ENCODE measurements at regions not wholly inside any gene's neighbourhood (a gene's known extent, or its start where the extent isn't known, plus 50 kb on each side); places are given as distances from the start of the nearest gene placed in this dataset.

- no peak for DNase-seq
These were observed 284.5 kb downstream of the SS18 start for GRCh38 chr18:25805939-25806338.

GRCh38 chr18:25805323-25805722 is 285.1 kb downstream of the SS18 start:
- DNase-seq = no peak

GRCh38 chr18:25799231-25799630 is 291.2 kb downstream of the SS18 start:
- no peak for DNase-seq

GRCh38 chr18:25798046-25798445 is 292.4 kb downstream of the SS18 start:
- DNase-seq = no peak

- DNase-seq = no peak
These were observed 295.2 kb downstream of the SS18 start for GRCh38 chr18:25795213-25795612.

- DNase-seq = no peak
These were observed 303.1 kb downstream of the SS18 start for GRCh38 chr18:25787276-25787675.

GRCh38 chr18:25786758-25787157 is 303.7 kb downstream of the SS18 start:
- DNase-seq = no peak

GRCh38 chr18:25780105-25780504 is 310.3 kb downstream of the SS18 start:
- no peak for DNase-seq

- no peak for DNase-seq
These were observed 318.6 kb downstream of the SS18 start for GRCh38 chr18:25771796-25772195.

- no peak for DNase-seq
These were observed 325.6 kb downstream of the SS18 start for GRCh38 chr18:25764777-25765176.

- no peak for DNase-seq
These were observed 331.3 kb downstream of the SS18 start for GRCh38 chr18:25759111-25759510.

GRCh38 chr18:25743646-25744151 is 346.7 kb downstream of the SS18 start:
- no peak for DNase-seq

- DNase-seq = no peak
These were observed 351.0 kb downstream of the SS18 start for GRCh38 chr18:25739376-25739775.

GRCh38 chr18:25737710-25738311 is 352.6 kb downstream of the SS18 start:
- DNase-seq = peak; percentile 1

- DNase-seq = no peak
These were observed 353.9 kb downstream of the SS18 start for GRCh38 chr18:25736516-25736915.

- DNase-seq = no peak
These were observed 355.0 kb downstream of the SS18 start for GRCh38 chr18:25735459-25735858.

GRCh38 chr18:25734336-25734735 is 356.1 kb downstream of the SS18 start:
- DNase-seq = no peak

- DNase-seq = no peak
These were observed 357.6 kb downstream of the SS18 start for GRCh38 chr18:25732862-25733261.

- DNase-seq = no peak
These were observed 361.3 kb downstream of the SS18 start for GRCh38 chr18:25729072-25729471.

- DNase-seq = no peak
These were observed 363.0 kb downstream of the SS18 start for GRCh38 chr18:25727281-25727985.

GRCh38 chr18:25726298-25726697 is 364.1 kb downstream of the SS18 start:
- DNase-seq = no peak

GRCh38 chr18:25725501-25725900 is 364.9 kb downstream of the SS18 start:
- DNase-seq = no peak

- DNase-seq = no peak
These were observed 365.4 kb downstream of the SS18 start for GRCh38 chr18:25724997-25725396.

GRCh38 chr18:25724121-25724520 is 366.3 kb downstream of the SS18 start:
- DNase-seq = no peak

- DNase-seq = no peak
These were observed 361.1 kb upstream of the ZNF521 start for GRCh38 chr18:25713103-25713502.

All from GOT3 (cell line).